NOMO-1 treated with DMSO at 0.1 percent for 48 hours (cell line): ENCODE measurements at regions not wholly inside any gene's neighbourhood (a gene's known extent, or its start where the extent isn't known, plus 50 kb on each side); places are given as distances from the start of the nearest gene placed in this dataset.
"Not testable (repeated sequence)": the region's sequence is repeated elsewhere in the genome, so short reads cannot be mapped to it uniquely, and the experiment has no call there.

Experiments
- DNase-seq: peaks from one replicate; lab custom pipeline; 2025; ENCODE audit not compliant: unreplicated experiment; lab: John Stamatoyannopoulos, UW

DNA sequence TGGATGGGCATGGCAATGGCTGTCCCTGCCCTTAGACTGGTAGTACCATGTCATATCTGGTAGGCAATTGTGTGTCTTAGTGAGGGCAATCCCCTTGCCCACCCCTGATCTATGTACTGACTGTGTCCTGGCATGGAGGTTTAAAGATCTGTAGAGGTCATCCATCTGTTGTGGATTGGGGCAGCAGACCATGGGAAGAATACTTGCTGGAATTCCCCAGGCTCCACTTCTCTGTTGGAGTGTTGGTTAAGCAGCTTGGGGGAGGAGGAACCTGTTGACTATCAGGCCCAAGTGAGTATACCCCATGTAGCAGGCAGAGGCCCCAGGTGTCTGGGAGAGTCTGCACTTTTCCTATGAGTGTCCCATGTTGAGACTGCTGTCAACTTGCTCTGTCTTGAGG lies 246.7 kb upstream of the DIPK2B start:
- DNase-seq = no peak

DNA sequence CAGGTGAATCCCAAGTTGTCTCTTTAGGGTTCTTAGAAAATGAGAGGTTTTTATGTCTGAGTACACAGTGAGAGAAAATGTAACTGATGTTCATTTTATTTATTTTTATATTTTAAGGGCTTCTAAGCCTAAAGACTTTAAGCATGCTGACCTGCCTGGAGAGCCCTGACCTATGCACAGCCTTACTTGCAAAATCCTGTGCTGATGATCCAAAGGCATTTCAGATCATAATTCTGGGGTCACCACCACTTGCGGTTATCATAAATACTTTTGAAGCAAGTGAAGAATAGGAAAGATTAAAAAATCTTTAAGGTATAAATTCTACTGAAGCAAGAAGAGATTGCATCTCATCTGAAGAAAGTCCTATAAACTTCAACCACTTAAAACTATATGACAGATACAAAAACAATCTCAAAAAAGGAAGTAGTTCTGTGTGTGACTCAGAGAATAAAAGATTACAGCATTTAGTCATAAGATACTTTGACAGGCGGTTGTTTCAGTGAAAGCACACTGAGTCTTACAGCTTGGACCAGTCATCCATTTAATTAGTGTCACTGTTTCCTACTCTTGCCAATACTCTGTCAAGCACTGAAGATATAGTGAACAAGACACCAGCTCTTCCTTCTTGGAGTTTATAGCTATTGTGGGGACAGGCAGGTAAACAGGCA lies 245.2 kb upstream of the DIPK2B start:
- peak; percentile 90 for DNase-seq

- DNase-seq = no peak
Observed at GRCh38 chrX:45437186-45437585, 236.5 kb upstream of the DIPK2B start.

DNA sequence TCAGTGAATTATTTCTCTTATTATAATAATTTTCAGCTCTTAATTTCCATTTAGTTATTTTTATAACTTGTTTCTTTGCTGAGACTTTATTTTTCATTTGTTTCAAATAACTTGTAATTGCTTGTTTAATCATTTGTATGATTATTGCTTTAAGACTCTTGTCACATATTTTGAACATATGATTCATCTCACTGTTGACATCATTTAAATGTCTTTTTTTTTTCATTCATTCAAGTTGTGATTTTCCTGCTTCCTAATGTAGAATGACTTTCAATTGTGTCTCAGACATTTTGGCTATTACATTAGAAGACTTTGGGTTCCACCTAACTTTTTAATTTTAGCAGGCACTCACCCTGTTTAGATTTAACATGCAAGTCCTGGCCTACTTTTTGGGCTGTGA lies 234.8 kb upstream of the DIPK2B start:
- DNase-seq = no peak

GRCh38 chrX:45434231-45434630 lies 233.6 kb upstream of the DIPK2B start:
- no peak for DNase-seq

GRCh38 chrX:45428831-45429230 lies 228.2 kb upstream of the DIPK2B start:
- no peak for DNase-seq

DNA sequence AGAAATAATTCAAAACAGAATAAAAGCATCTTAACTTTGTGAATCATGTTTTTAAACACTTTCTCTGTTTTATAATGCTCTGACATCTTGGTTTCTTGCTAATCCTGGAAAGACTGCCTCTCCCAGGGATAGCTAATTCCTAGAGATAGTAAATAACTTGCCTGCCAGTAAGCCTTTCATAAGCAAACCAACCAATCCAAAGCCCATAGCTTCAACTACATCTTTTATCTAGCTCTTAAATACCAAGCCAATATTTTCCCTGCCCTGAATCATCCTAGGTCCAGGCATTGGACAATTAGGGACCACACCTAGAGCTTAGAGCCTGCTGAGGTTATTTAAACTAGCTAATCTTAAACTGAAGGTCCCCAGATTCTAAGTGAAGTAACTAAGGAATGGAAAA lies 223.7 kb upstream of the DIPK2B start:
- no peak for DNase-seq

DNA sequence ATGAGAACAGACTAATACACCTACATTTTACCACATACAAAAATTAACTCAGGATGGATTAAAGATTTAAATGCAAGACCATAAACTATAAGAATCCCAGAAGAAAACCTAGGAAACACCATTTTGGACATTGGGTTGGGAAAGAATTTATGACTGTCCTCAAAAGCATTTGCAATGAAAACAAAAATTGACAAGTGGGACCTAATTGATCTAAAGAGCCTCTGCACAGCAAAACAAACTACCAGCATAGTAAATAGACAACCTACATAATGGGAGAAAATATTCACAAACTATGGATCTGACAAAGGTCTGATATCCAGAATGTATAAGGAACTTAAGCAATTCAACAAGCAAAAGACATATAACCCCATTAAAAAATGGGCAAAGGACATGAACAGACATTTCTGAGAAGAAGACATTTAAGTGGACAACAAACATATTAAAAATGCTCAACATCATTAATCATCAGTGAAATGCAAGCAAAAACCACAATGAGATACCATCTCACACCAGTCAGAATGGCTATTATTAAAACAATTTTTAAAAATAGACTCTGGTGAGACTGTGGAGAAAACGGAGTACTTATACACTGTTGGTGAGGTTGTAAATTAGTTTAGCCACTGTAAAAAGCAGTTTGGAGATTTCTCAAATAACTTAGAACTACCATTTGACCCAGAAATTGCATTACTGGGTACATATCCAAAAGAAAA lies 221.7 kb upstream of the DIPK2B start:
- no peak for DNase-seq

- DNase-seq = no peak
Observed at GRCh38 chrX:45421806-45422205, 221.1 kb upstream of the DIPK2B start.

- no peak for DNase-seq
Observed at GRCh38 chrX:45404206-45404605, 203.5 kb upstream of the DIPK2B start.

- no peak for DNase-seq
Observed at GRCh38 chrX:45401923-45402322, 201.2 kb upstream of the DIPK2B start.

- not testable (repeated sequence) for DNase-seq
Observed at GRCh38 chrX:45400951-45401725, 200.5 kb upstream of the DIPK2B start.

DNA sequence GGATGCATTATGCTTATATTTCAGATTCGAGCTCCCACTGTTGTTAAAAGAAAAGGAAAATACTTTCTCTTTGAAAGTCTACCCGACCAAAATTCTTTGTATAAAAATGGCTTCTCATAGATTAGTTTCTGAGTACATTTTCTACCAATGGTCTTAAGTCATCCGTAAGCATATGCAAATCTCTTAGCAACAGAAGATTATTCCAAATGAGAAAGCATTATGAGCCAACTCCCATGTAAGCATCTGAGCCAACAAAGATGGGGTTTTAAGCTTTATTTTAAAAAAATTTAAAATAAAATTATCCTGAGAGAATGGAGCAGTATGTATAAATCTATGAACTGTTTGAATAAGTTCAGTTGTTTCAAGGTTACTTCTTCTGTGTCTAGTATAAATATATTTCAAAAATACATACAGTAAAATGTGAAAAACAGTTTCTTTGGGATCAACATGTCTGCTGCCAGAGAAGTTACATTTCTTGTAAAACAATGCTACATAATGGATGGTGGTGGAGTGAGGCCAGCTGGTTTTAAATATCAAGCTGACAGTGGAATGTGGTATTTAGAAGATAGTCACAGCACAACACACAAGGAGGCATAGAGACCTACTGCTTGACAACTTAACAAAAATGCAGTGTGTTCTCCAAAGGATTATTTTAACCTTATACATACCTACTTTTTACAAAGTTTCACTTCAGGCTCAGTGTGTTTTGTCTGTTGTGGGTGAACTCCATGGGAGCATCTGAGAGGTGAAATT lies 199.5 kb upstream of the DIPK2B start:
- DNase-seq = no peak

DNA sequence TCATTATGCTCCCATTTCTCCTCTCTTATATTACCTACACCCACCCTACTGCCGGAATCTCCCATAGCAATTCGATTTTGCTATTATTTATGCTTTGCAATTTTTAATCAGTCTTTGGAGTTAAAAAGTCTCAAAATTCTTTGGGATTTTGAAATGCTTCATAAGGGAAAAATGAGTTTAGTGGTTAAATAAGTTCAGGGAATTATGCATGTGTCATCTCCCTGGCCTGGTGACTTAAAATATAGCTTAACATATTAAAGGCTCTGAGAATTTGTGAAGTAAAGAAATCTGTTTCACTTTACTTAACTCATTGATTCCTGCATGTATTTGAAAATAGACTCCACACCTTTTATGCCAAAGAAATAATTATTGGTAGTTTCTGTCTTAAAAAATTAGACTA lies 185.1 kb upstream of the DIPK2B start:
- no peak for DNase-seq

DNA sequence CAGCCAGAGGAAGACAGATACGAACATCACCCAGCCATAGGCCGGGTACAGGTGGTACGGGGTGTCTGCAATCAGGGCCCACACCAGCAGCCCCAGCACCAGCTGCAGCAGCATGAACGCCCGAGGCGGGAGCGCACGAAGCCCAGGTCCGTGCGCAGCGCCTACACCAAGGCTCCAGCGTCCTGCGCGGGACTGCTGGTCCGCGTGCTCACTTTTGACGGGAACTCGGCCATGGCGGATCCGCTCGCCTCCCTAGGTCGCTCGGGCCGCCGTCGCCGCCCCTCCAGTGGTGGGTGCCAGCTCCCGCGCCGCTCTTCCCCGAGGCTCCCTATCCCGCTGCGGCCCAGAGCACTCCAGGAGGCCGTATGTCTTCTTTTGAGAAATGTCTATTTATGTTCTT lies 181.2 kb upstream of the DIPK2B start:
- no peak for DNase-seq

GRCh38 chrX:45381366-45381765 lies 180.7 kb upstream of the DIPK2B start:
- DNase-seq = no peak

GRCh38 chrX:45379236-45379635 lies 178.6 kb upstream of the DIPK2B start:
- DNase-seq = no peak

GRCh38 chrX:45372151-45372550 lies 171.5 kb upstream of the DIPK2B start:
- DNase-seq = no peak

GRCh38 chrX:45368705-45369104 lies 168.0 kb upstream of the DIPK2B start:
- DNase-seq = no peak

DNA sequence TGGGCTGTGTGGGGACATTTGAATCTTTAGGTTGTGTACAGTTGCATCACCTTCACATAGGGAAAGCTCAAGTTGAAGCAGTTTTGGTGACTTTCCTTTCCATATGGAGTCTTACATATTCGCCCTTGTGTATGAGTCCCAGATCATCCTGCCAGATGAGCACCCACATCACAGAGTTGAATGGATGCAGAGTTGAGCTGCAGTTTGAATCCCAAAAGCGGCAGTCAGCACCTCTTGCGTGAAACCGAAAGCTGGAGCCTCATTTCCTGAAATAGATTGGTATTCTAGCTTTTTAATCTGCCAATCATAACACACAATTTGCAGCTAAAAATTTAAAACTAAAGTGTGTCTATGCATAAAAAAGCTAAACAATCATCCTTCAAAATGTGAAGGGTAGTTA lies 162.9 kb upstream of the DIPK2B start:
- DNase-seq = no peak

DNA sequence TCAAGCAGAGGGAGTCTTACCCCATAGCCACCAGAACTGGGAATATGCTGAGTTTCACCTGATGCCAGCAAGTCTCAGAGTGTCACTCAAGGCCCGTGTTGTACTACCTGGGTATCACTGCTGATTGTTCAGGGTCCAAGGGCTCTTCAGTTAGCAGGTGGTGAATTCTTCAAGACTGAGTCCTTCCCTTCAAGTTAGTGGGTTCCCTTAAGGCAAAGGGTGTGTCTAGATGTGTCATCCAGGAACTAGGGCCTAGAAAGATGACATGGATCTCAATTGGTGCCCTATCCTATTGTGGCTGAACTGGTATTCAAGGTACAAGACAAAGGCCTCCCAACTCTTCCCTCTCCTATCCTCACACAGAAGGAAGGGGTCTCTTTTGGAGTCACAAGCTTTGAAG lies 159.9 kb upstream of the DIPK2B start:
- DNase-seq = no peak
